ENCODE measurements at regions not wholly inside any gene's neighbourhood (a gene's known extent, or its start where the extent isn't known, plus 50 kb on each side); places are given as distances from the start of the nearest gene placed in this dataset.
A peak's percentile ranks its signal among the peaks of the same experiment; 100 is the strongest.

GRCh38 chr7:16067711-16068110 lies 353.6 kb downstream of the CRPPA start:
- DNase-seq (no peak), ATAC-seq (peak in 4 of 8 donors; percentile 23 to 54 (median 25))
- H3K27ac ChIP-seq: peak overlapping the region; percentile 58 to 85 (median 73)
- TF ChIP-seq CTCF (IDR thresholded peaks at IDR 0.05): no peak
- peak overlapping the region in 6 of 10 donors; percentile 3 to 23 (median 17) for H3K4me3 ChIP-seq
- WGBS, 2 donors: 16 to 31% methylated on average over 7 of the region's 7 CpGs
- H3K36me3 ChIP-seq: no peaks in the 10 kb centered on the region
- H3K27me3 ChIP-seq: no peaks in the 10 kb centered on the region
- no peaks in the 10 kb centered on the region for H3K9me3 ChIP-seq
- peaks cover 0 to 77% (median 42%) of the 10 kb centered on the region in 9 donors for H3K4me1 ChIP-seq
- intact Hi-C loops (cut with DNase I): loop anchor here in 9 of 10 donors (2.0 to 10.0 kb wide), 15 partner anchors 173 to 513 kb away; partner anchors contain the start of genes MEOX2 (in 5 of the 9) and AGMO (in 2 of the 9)

GRCh38 chr7:16066805-16067459 lies 354.4 kb downstream of the CRPPA start:
- no peak for TF ChIP-seq CTCF (IDR thresholded peaks at IDR 0.05)
- peak overlapping the region in 5 of 10 donors; percentile 1 to 23 (median 3) for H3K4me3 ChIP-seq

DNA sequence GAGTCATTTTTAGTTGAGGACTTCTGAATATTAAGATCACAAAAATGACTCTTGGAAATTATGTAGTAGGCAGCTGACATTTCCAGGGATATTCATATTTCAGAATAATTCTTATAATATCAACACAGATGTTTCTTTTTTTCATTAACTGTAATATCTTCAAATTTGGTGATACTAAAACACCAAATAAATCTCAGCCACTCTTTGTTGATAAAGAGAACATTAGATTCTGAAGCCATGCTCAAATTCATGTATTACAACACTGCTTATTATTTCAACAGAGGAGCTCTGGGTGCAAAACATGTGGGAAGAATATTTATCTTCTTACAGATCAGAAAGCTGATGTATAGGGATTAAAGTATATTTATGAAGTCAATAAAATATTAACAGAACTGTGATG lies 355.4 kb downstream of the CRPPA start:
- no peaks in the 10 kb centered on the region for H3K36me3 ChIP-seq
- DNase-seq (no peak), ATAC-seq (no peak)
- peaks cover 0 to 93% (median 60%) of the 10 kb centered on the region in 9 donors for H3K4me1 ChIP-seq
- intact Hi-C loops (cut with DNase I): loop anchor here in 9 of 10 donors (2.0 to 10.0 kb wide), 15 partner anchors 171 to 511 kb away; partner anchors contain the start of genes MEOX2 (in 5 of the 9) and AGMO (in 2 of the 9)
- H3K27me3 ChIP-seq: no peaks in the 10 kb centered on the region
- no peaks in the 10 kb centered on the region for H3K9me3 ChIP-seq
- H3K27ac ChIP-seq: peak overlapping the region; percentile 14 to 85 (median 73)
- TF ChIP-seq CTCF (IDR thresholded peaks at IDR 0.05): no peak
- no peak overlapping the region for H3K4me3 ChIP-seq

More at GRCh38 chr7:16066805-16067459, 354.4 kb downstream of the CRPPA start:
- intact Hi-C loops (cut with DNase I): loop anchor here in 9 of 10 donors (5.0 to 10.0 kb wide), 14 partner anchors 172 to 512 kb away; partner anchors contain the start of genes MEOX2 (in 4 of the 9) and AGMO (in 2 of the 9)
- Histone ChIP-seq H3K4me1 (peaks cover 0 to 85% (median 50%) of the 10 kb centered on the region in 9 donors), H3K27ac (peak overlapping the region; percentile 58 to 85 (median 73)), H3K27me3 (no peaks in the 10 kb centered on the region), H3K36me3 (no peaks in the 10 kb centered on the region), H3K9me3 (no peaks in the 10 kb centered on the region)
- DNase-seq: no peak
- 36 to 58% methylated on average over 5 of the region's 5 CpGs for WGBS, 2 donors
- peak; percentile 29 to 84 (median 50) for ATAC-seq

DNA sequence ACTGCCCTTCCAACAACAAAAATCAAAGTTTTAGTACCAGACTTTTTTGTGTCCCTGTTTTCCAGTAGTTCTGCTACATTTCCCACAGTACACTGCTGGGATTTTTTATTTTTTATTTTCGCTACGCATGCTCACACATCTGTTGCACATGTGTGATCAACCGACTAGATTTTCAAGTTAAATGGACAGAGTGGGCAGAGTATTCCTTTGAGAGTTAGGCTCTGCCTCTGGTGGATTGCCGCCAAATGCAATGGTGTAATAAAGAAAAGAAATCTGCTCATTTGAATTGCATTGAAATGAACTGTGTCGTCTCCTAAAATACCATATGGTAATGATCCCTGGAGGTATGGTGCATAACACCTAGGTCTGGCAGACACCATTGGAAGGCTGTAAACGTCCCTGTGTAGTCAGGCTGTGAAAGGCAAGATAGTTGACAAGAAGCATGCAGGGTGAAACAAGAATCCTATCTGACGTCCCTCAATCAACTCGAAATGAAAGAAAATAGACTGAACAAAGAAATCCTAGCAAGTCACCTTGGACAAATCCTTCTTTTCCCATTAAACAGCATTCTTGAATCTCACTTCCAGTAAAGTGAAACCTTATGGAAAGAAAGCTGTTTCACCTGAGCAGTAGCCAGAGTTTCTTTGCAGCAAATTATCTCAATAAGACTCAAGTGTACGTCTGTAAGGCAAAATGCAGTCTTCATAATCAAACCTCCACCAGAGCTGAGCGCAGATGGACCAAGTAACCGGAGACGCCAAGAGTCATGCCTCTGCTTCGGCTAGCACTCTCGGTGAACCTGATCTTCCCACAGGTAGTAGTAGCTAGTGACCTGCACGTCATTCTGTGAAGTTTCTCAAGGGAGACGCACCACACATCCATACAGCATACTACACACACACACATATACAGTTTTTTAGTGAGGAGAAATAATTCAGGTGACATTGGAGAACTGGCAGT lies 357.3 kb downstream of the CRPPA start:
- TF ChIP-seq CTCF (IDR thresholded peaks at IDR 0.05): no peak
- intact Hi-C loops (cut with DNase I): loop anchor here in 7 of 10 donors (2.0 to 10.0 kb wide), 8 partner anchors 169 to 509 kb away; partner anchors contain the start of gene MEOX2 (in 5 of the 7)
- no peak for DNase-seq
- Histone ChIP-seq H3K4me1 (peaks cover 0 to 83% (median 65%) of the 10 kb centered on the region in 9 donors), H3K36me3 (no peaks in the 10 kb centered on the region), H3K4me3 (peak overlapping the region in 9 of 10 donors; percentile 0 to 43 (median 25)), H3K27ac (peak overlapping the region; percentile 14 to 85 (median 78)), H3K9me3 (no peaks in the 10 kb centered on the region), H3K27me3 (no peaks in the 10 kb centered on the region)
- peak in 6 of 8 donors; percentile 18 to 39 (median 38) for ATAC-seq
- 58 to 59% methylated on average over 16 of the region's 16 CpGs for WGBS, 2 donors

Measured in heart right ventricle (tissue), 16 donors.